ENCODE measurements at regions not wholly inside any gene's neighbourhood (a gene's known extent, or its start where the extent isn't known, plus 50 kb on each side); places are given as distances from the start of the nearest gene placed in this dataset.

DNA sequence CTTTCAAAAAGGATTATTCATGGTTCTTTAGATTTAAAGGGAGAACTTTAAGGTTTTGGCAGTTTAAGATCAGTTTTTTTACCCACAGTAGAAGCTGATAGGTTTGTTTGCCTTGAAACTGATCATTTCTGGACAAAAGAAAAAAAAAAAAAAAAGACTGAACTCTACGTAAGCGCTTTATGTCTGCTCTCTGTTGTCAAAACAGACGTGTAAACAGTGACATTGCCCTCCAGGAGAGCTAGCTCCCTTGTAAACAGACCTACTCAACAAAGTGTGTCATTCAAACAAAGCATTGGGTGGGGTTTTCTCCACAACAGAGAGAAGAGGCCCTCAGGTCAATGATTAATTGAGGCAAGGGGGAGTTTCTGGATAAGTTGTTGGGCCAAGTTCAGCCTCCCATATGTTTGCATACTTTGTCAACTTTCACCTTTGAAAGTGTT lies 568.1 kb upstream of the LRRN3 start:
- Histone ChIP-seq H3K4me3 (no peak overlapping the region), H3K9me3 (no peaks in the 10 kb centered on the region), H3K4me1 (ENCODE audit: low read depth) (peaks cover 4% of the 10 kb centered on the region), H3K36me3 (ENCODE audit: low read depth) (no peaks in the 10 kb centered on the region)
- DNase-seq, result peak in 1 of 3 donors; percentile 45
- TF ChIP-seq, protein P1, sequence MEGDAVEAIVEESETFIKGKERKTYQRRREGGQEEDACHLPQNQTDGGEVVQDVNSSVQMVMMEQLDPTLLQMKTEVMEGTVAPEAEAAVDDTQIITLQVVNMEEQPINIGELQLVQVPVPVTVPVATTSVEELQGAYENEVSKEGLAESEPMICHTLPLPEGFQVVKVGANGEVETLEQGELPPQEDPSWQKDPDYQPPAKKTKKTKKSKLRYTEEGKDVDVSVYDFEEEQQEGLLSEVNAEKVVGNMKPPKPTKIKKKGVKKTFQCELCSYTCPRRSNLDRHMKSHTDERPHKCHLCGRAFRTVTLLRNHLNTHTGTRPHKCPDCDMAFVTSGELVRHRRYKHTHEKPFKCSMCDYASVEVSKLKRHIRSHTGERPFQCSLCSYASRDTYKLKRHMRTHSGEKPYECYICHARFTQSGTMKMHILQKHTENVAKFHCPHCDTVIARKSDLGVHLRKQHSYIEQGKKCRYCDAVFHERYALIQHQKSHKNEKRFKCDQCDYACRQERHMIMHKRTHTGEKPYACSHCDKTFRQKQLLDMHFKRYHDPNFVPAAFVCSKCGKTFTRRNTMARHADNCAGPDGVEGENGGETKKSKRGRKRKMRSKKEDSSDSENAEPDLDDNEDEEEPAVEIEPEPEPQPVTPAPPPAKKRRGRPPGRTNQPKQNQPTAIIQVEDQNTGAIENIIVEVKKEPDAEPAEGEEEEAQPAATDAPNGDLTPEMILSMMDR (IDR thresholded peaks at IDR 0.05), result no peak
- ATAC-seq, result peak; percentile 92
- intact Hi-C loops (cut with DNase I, micrococcal nuclease), result no loop called here

DNA sequence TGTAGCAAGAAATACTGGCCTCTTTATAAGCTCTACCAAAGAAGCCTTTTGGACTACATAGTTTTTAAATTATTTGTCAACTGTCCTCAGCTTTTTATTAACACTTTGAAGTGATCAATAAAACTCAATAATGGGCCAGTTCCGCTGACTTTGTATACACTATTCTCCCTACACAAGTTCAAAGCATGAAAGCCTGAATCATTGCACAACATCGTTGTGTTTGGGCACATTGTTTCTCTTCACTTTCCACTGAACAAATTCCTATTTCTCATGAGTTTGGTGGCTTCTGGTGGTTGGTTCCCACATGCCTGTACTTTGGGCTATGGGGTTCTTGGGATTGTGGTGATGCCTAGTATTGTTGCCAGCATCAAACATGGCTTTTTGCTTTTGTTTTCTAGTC lies 561.8 kb upstream of the LRRN3 start:
- Histone ChIP-seq H3K4me1 (ENCODE audit: low read depth) (no peaks in the 10 kb centered on the region), H3K36me3 (ENCODE audit: low read depth) (no peaks in the 10 kb centered on the region), H3K9me3 (no peaks in the 10 kb centered on the region), H3K4me3 (no peak overlapping the region)
- TF ChIP-seq, protein P1 (IDR thresholded peaks at IDR 0.05), result no peak
- ATAC-seq (no peak), DNase-seq (no peak)
- intact Hi-C loops (cut with DNase I, micrococcal nuclease), result no loop called here

DNA sequence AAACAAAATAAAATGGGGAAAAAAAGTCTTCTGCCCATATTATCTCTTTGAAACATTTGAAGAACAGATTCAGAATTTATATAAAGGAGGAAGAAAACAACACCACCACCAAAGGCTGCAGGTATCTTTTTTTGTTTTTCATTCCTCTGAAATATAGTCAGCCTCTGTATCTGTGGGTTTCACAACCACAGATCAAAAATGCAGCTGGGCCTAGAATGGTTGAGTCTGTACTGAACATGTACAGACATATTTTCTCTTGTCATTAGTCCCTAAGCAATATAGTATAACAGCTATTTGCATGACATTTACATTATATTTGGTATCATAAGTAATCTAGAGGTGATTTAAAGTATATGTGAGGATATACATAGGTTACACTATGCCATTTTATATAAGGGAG lies 559.7 kb upstream of the LRRN3 start:
- Histone ChIP-seq H3K4me3 (no peak overlapping the region), H3K36me3 (ENCODE audit: low read depth) (no peaks in the 10 kb centered on the region), H3K9me3 (no peaks in the 10 kb centered on the region), H3K4me1 (ENCODE audit: low read depth) (no peaks in the 10 kb centered on the region)
- ATAC-seq (no peak), DNase-seq (no peak)
- TF ChIP-seq, protein P1 (IDR thresholded peaks at IDR 0.05), result no peak
- intact Hi-C loops (cut with DNase I, micrococcal nuclease), result no loop called here

DNA sequence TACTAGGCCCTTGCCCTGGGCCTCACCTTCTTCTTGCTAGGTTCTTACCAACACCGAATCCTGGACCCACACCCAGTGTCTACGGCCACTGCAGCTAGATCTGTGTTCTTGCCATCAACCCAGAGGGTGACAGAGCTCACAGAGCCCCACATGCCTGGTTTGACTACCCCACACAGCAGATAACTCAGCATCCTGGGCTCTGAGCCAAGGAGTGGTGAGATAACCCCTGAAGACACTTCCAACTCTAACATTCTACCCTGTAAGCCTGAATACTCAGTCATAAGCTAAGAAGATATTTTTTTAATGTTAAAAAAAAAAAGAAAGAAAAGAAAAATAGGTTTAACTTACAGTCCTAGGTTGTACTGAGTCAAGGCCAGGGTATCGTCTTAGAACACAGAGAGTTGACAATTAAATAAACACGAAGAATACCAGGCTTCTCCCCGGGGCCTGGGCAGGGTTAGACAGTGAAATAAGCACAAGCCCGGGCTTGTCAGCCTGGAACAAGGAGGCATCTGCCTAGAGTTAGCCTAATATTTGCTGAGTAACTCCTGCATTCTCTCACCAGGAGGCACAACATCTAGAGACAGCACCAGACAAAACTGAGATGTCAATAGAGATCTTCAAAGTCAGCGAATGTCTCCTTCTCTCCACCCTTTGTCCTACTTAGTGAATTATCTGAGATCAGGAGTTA lies 556.5 kb upstream of the LRRN3 start:
- DNase-seq, result no peak
- ATAC-seq, result no peak
- intact Hi-C loops (cut with DNase I, micrococcal nuclease), result no loop called here
- Histone ChIP-seq H3K36me3 (ENCODE audit: low read depth) (no peaks in the 10 kb centered on the region), H3K9me3 (no peaks in the 10 kb centered on the region), H3K4me1 (ENCODE audit: low read depth) (no peaks in the 10 kb centered on the region), H3K4me3 (no peak overlapping the region)
- TF ChIP-seq, protein P1 (IDR thresholded peaks at IDR 0.05), result no peak

DNA sequence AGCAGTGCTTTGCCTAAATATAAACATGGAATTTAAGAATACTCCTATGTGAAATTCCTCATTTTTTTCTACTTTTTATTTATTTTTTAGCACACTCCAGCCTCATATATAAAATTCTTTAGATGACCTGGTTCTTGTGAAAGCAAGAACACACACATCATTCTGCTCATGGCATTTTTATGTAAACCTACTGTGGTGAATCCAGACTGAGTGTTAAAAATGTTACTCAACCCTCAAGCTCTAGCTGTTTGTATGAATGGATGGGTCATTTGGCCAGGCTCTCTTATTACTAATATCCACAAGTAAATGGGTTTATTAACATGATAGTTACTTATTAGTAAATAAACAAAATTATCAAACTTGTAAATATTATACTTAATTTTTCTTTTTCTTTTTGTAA lies 551.7 kb upstream of the LRRN3 start:
- H3K4me3 ChIP-seq, result no peak overlapping the region
- intact Hi-C loops (cut with DNase I, micrococcal nuclease), result no loop called here
- no peaks in the 10 kb centered on the region for H3K4me1 ChIP-seq (ENCODE audit: low read depth)
- DNase-seq, result no peak
- H3K36me3 ChIP-seq (ENCODE audit: low read depth), result no peaks in the 10 kb centered on the region
- ATAC-seq, result no peak
- TF ChIP-seq, protein P1 (IDR thresholded peaks at IDR 0.05), result no peak
- H3K9me3 ChIP-seq, result no peaks in the 10 kb centered on the region

DNA sequence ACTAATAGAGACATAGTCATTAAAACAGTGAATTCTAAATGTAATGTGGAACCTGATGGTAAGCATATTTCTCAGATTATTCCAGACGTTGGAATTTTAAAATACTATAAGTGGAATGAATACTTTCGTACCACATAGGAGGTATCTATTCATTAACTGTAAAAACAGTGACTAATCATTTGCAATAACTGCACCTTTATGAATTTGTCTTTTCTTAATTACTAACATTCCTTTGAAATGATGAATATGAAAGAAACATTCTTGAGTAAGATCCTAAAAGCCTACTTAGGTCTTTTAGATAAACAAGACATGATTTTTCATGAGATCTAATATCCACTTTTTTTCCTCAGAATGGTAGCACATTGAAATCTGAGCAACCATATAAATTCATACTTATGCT lies 549.0 kb upstream of the LRRN3 start:
- ATAC-seq, result no peak
- DNase-seq, result no peak
- Histone ChIP-seq H3K4me1 (ENCODE audit: low read depth) (no peaks in the 10 kb centered on the region), H3K36me3 (ENCODE audit: low read depth) (no peaks in the 10 kb centered on the region), H3K4me3 (no peak overlapping the region), H3K9me3 (no peaks in the 10 kb centered on the region)
- TF ChIP-seq, protein P1 (IDR thresholded peaks at IDR 0.05), result no peak
- intact Hi-C loops (cut with DNase I, micrococcal nuclease), result no loop called here
